K562 (cell line): ENCODE measurements at regions not wholly inside any gene's neighbourhood (a gene's known extent, or its start where the extent isn't known, plus 50 kb on each side); places are given as distances from the start of the nearest gene placed in this dataset.

Experiments used
- ATAC-seq: fragments of 200-7000 bp; cut with Tn5 transposase; 3 replicates; pipeline ENCODE4 v1.9.1; 2020; ENCODE audit warnings: moderate library complexity
- BruUV-seq: library from RNA; stranded (reverse); fragments of 400-500 nt; replicated peaks from 2 replicates; lab custom pipeline; 2021; lab: Mats Ljungman, UMichigan
- CTCF ChIA-PET: fragments of 300-600 bp; formaldehyde crosslinking; extraction: SDS; loops from one replicate; lab custom pipeline; 2021; ENCODE audit warnings: low intra/inter-chr PET ratio; lab: Yijun Ruan, JAX
- POLR2A ChIA-PET: fragments of 300-600, 350-650 bp; sonication (Branson Sonifier 250); formaldehyde crosslinking; extraction: SDS; loops from one replicate; lab custom pipeline; 2021; ENCODE audit warnings: antibody characterized with exemption, inconsistent platforms; lab: Yijun Ruan, JAX
- DNase-seq, 4 experiments: peaks; one replicate each; pipeline versions ENCODE4 v3.0.0 to v3.0.0-alpha.2; 2011 to 2018; ENCODE audit warnings: low spot score in 3 of 4, mixed read lengths in 3 of 4; ENCODE audit errors: extremely low read depth in 1 of 4
- FAIRE-seq: peaks from 2 replicates; lab custom pipeline; 2011; peaks lifted over from hg19 to GRCh38; lab: Jason Lieb, UNC
- H2AFZ ChIP-seq: 2 replicates; pipeline ENCODE4 v1.6.0; 2011; ENCODE audit warnings: low read depth, low read length, control low read depth, inconsistent platforms
- H3K27ac ChIP-seq: fragments of 200-600 bp; 3 replicates; pipeline ENCODE4 v1.8.0; 2011; ENCODE audit warnings: low read depth, mild to moderate bottlenecking, control low read depth, inconsistent platforms, low read length, moderate library complexity, mixed read lengths; ENCODE audit errors: extremely low read depth
- H3K27me3 ChIP-seq, 2 experiments: fragments of 300-600 bp in 1 of 2; 2 replicates in 1 of 2; 3 replicates in 1 of 2; pipeline versions ENCODE4 v1.6.0 to v1.8.0; 2011; ENCODE audit warnings: inconsistent platforms in 2 of 2, low read length in 2 of 2, mild to moderate bottlenecking in 1 of 2, mixed read lengths in 1 of 2, moderate library complexity in 1 of 2; ENCODE audit not compliant: control insufficient read depth in 2 of 2, insufficient read depth in 2 of 2
- H3K36me3 ChIP-seq: fragments of 300-600 bp; 3 replicates; pipeline ENCODE4 v1.8.0; 2011; ENCODE audit warnings: mild to moderate bottlenecking, low read length, inconsistent platforms; ENCODE audit not compliant: control insufficient read depth, insufficient read depth
- H3K4me1 ChIP-seq, 2 experiments: fragments of 200-600 bp in 1 of 2; replicated peaks in 1 of 2; 2 replicates in 1 of 2; 3 replicates in 1 of 2; pipeline versions ENCODE4 v1.5.1 to v1.8.0; 2011; ENCODE audit warnings: inconsistent platforms in 2 of 2, low read length in 2 of 2, mild to moderate bottlenecking in 1 of 2, mixed read lengths in 1 of 2, moderate library complexity in 1 of 2; ENCODE audit not compliant: control insufficient read depth in 2 of 2, insufficient read depth in 2 of 2
- H3K4me2 ChIP-seq: 2 replicates; pipeline ENCODE4 v1.6.1; 2011; ENCODE audit warnings: low read length, control low read depth, inconsistent platforms, mixed read lengths; ENCODE audit not compliant: insufficient read depth
- H3K4me3 ChIP-seq: fragments of 200-600 bp; sonication (generic), shearing (Covaris generic); 2 replicates; pipeline ENCODE4 v1.5.1; 2016; ENCODE audit warnings: control low read depth, inconsistent platforms
- H3K79me2 ChIP-seq: fragments of 200-600 bp; 3 replicates; pipeline ENCODE4 v1.8.0; 2011; ENCODE audit warnings: low read length, inconsistent platforms; ENCODE audit not compliant: control insufficient read depth, insufficient read depth
- H3K9ac ChIP-seq, 2 experiments: 2 replicates each; pipeline versions ENCODE4 v1.6.0 to v1.6.1; 2011; ENCODE audit warnings: low read depth in 2 of 2, low read length in 2 of 2, control low read depth in 1 of 2, inconsistent platforms in 1 of 2, mild to moderate bottlenecking in 1 of 2, mixed read lengths in 1 of 2; ENCODE audit not compliant: insufficient read depth in 1 of 2
- H3K9me1 ChIP-seq: one replicate; pipeline ENCODE4 v1.6.0; 2011; ENCODE audit warnings: inconsistent platforms, mild to moderate bottlenecking, low read length, moderate library complexity; ENCODE audit not compliant: control insufficient read depth, insufficient read depth
- H3K9me3 ChIP-seq: replicated peaks from 2 replicates; pipeline ENCODE4 v1.5.1; 2011; ENCODE audit warnings: low read depth, low read length, inconsistent platforms; ENCODE audit not compliant: control insufficient read depth, insufficient read depth
- H4K20me1 ChIP-seq: replicated peaks from 2 replicates; pipeline ENCODE4 v1.6.1; 2011; ENCODE audit warnings: low read length, inconsistent platforms, mixed read lengths; ENCODE audit not compliant: control insufficient read depth, insufficient read depth
- BRCA1 ChIP-seq, 2 experiments: fragments of 450-650 bp in 1 of 2; sonication (generic) in 1 of 2; formaldehyde crosslinking in 1 of 2; IDR thresholded peaks; 2 replicates each; pipeline versions ENCODE4 v1.5.0 to v1.6.1; 2017 to 2020; ENCODE audit warnings: mild to moderate bottlenecking in 1 of 2, missing genetic modification reagents in 1 of 2
- ELF1 ChIP-seq: fragments of 200-800 bp; sonication (Bioruptor generic); IDR thresholded peaks from 2 replicates; pipeline ENCODE4 v1.6.1; 2016; ENCODE audit warnings: missing genetic modification characterization, missing compliant biosample characterization
- ETV1 ChIP-seq: fragments of 450-650 bp; conservative IDR thresholded peaks from 2 replicates; pipeline ENCODE4 v1.6.1; 2016; ENCODE audit warnings: missing genetic modification characterization, control low read depth, low read depth, missing compliant biosample characterization
- HDAC3 ChIP-seq: fragments of 450-650 bp; IDR thresholded peaks from 2 replicates; pipeline ENCODE4 v1.6.1; 2018; ENCODE audit warnings: borderline replicate concordance, mild to moderate bottlenecking, moderate library complexity; ENCODE audit not compliant: partially characterized antibody
- NFXL1 ChIP-seq: fragments of 450-650 bp; formaldehyde crosslinking; IDR thresholded peaks from 2 replicates; pipeline ENCODE4 v1.4.0; 2021; ENCODE audit warnings: mild to moderate bottlenecking
- ZNF354B ChIP-seq: fragments of 250-450 bp; sonication (Bioruptor Pico); IDR thresholded peaks from 2 replicates; pipeline ENCODE4 v1.4.0; 2020
- WGBS: fragments of 100-300 bp; shearing (Covaris generic); methylation state at CpG from one replicate; pipeline ENCODE4 v1.1.6; 2016; ENCODE audit warnings: low coverage, mixed read lengths; ENCODE audit not compliant: insufficient coverage; ENCODE audit errors: missing lambda C conversion rate; 5-methylcytosine and 5-hydroxymethylcytosine counted together
- in situ Hi-C: fragments of 300-500 bp; cut with MboI; formaldehyde crosslinking; loops from 4 replicates; pipeline ENCODE4 v1.15.0; 2018; ENCODE audit warnings: inconsistent platforms, mixed read lengths
- intact Hi-C: fragments of 100-400 bp; cut with micrococcal nuclease; formaldehyde crosslinking; loops from 2 replicates; pipeline ENCODE4 v1.14.2; 2022
- TF ChIP-seq, protein P1 (sequence below), 2 experiments: fragments of 450-650 bp in 1 of 2; sonication (generic) in 1 of 2; formaldehyde crosslinking in 1 of 2; IDR thresholded peaks; 2 replicates each; pipeline versions ENCODE4 v1.7.1 to v1.9.0; 2016 to 2022; ENCODE audit warnings: inconsistent platforms in 1 of 2, mild to moderate bottlenecking in 1 of 2, missing genetic modification reagents in 1 of 2

DNA sequence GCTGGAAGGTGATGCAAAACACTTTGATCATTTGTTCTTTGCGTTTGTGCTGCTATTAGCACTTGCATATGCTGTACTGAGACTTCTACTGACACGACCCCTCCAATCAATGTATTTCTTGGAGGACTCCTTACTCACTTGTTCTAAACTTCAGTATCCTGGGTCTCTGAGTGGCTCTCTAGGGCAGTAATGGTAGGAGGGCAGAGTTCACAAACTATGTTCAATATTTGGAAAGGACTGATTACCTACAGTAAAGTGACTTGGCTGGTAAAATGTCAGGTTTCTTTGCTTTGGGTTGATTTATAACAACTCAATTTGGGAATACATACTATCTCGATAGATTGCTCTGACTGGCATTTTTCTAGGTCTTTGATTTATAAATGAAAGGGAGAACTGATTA, 93.7 kb downstream of the TRIM43 start:
- Histone ChIP-seq H3K9me1 (no peaks in the 10 kb centered on the region), H3K79me2 (no peaks in the 10 kb centered on the region), H4K20me1 (no peaks in the 10 kb centered on the region), H3K27me3 (no peaks in the 10 kb centered on the region; a peak in 1 of 5 replicates), H2AFZ (no peak overlapping the region), H3K9me3 (no peaks in the 10 kb centered on the region), H3K9ac (no peak overlapping the region), H3K36me3 (no peaks in the 10 kb centered on the region), H3K4me3 (no peak overlapping the region), H3K4me1 (no peaks in the 10 kb centered on the region), H3K27ac (no peak overlapping the region), H3K4me2 (no peak overlapping the region)
- ATAC-seq, result no peak
- no peak for FAIRE-seq
- TF ChIP-seq NFXL1 (CRISPR knock-in tag), result no peak
- no peak for TF ChIP-seq ETV1 (tag)
- TF ChIP-seq HDAC3, result no peak
- TF ChIP-seq, protein P1, sequence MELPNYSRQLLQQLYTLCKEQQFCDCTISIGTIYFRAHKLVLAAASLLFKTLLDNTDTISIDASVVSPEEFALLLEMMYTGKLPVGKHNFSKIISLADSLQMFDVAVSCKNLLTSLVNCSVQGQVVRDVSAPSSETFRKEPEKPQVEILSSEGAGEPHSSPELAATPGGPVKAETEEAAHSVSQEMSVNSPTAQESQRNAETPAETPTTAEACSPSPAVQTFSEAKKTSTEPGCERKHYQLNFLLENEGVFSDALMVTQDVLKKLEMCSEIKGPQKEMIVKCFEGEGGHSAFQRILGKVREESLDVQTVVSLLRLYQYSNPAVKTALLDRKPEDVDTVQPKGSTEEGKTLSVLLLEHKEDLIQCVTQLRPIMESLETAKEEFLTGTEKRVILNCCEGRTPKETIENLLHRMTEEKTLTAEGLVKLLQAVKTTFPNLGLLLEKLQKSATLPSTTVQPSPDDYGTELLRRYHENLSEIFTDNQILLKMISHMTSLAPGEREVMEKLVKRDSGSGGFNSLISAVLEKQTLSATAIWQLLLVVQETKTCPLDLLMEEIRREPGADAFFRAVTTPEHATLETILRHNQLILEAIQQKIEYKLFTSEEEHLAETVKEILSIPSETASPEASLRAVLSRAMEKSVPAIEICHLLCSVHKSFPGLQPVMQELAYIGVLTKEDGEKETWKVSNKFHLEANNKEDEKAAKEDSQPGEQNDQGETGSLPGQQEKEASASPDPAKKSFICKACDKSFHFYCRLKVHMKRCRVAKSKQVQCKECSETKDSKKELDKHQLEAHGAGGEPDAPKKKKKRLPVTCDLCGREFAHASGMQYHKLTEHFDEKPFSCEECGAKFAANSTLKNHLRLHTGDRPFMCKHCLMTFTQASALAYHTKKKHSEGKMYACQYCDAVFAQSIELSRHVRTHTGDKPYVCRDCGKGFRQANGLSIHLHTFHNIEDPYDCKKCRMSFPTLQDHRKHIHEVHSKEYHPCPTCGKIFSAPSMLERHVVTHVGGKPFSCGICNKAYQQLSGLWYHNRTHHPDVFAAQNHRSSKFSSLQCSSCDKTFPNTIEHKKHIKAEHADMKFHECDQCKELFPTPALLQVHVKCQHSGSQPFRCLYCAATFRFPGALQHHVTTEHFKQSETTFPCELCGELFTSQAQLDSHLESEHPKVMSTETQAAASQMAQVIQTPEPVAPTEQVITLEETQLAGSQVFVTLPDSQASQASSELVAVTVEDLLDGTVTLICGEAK (IDR thresholded peaks at IDR 0.05), result no peak
- TF ChIP-seq, protein P1 (CRISPR knock-in tag; IDR thresholded peaks at IDR 0.05), result no peak
- TF ChIP-seq ZNF354B, result no peak
- no peak for TF ChIP-seq BRCA1 (IDR thresholded peaks at IDR 0.05)
- TF ChIP-seq BRCA1 (CRISPR knock-in tag; IDR thresholded peaks at IDR 0.05), result no peak
- no peak for TF ChIP-seq ELF1 (tag)
- BruUV-seq, result no TSS peak
- ChIA-PET CTCF (no interaction called here), POLR2A (no interaction called here)
- DNase-seq, result no peak
- WGBS, result 0% methylated on average over 3 of the region's 3 CpGs
- intact Hi-C loops (no loop called here), in situ Hi-C loops (no loop called here)
